ENCODE measurements at regions not wholly inside any gene's neighbourhood (a gene's known extent, or its start where the extent isn't known, plus 50 kb on each side); places are given as distances from the start of the nearest gene placed in this dataset.

- H3K4me3 ChIP-seq (ENCODE audit: low read depth, low read length): no peak overlapping the region
- H3K36me3 ChIP-seq (ENCODE audit: control insufficient read depth in 2 of 2, insufficient read depth in 1 of 2, low read length in 2 of 2): no peaks in the 10 kb centered on the region
- H3K4me1 ChIP-seq (ENCODE audit: control insufficient read depth, insufficient read depth, low read length): no peaks in the 10 kb centered on the region
- no peaks in the 10 kb centered on the region for H3K9me3 ChIP-seq (ENCODE audit: control insufficient read depth, insufficient read depth, low read depth, low read length)
- ChIA-PET CTCF (interaction anchor here (0.6 kb wide), 1 partner anchor 192 kb away, joined by 3 read pairs; no protein-coding TSS in a partner anchor), POLR2A (no interaction called here)
- H3K27ac ChIP-seq (ENCODE audit: extremely low read depth, low read depth, low read length): no peak overlapping the region
- TF ChIP-seq ZNF76 (tag by site-specific recombination; IDR thresholded peaks at IDR 0.05; ENCODE audit: borderline replicate concordance, low read depth): no peak
These were observed 456.0 kb upstream of the ZEB2 start for GRCh38 chr2:144975881-144976280.

- ChIA-PET POLR2A (no interaction called here), CTCF (no interaction called here)
- H3K9me3 ChIP-seq (ENCODE audit: control insufficient read depth, insufficient read depth, low read depth, low read length): no peaks in the 10 kb centered on the region
- no peak overlapping the region for H3K27ac ChIP-seq (ENCODE audit: extremely low read depth, low read depth, low read length)
- H3K4me1 ChIP-seq (ENCODE audit: control insufficient read depth, insufficient read depth, low read length): no peaks in the 10 kb centered on the region
- TF ChIP-seq ZNF514 (tag by site-specific recombination; IDR thresholded peaks at IDR 0.05) (no peak), ZFP37 (tag by site-specific recombination; IDR thresholded peaks at IDR 0.05) (no peak), ZBTB21 (tag by site-specific recombination; IDR thresholded peaks at IDR 0.05) (no peak), WT1 (tag by site-specific recombination; IDR thresholded peaks at IDR 0.05) (no peak), ZNF544 (tag by site-specific recombination; IDR thresholded peaks at IDR 0.05) (no peak), PRDM2 (tag by site-specific recombination; IDR thresholded peaks at IDR 0.05; ENCODE audit: borderline replicate concordance) (no peak), ZNF311 (tag by site-specific recombination; IDR thresholded peaks at IDR 0.05; ENCODE audit: borderline replicate concordance) (no peak), ZNF639 (tag by site-specific recombination; IDR thresholded peaks at IDR 0.05) (no peak)
- TF ChIP-seq, protein P1, sequence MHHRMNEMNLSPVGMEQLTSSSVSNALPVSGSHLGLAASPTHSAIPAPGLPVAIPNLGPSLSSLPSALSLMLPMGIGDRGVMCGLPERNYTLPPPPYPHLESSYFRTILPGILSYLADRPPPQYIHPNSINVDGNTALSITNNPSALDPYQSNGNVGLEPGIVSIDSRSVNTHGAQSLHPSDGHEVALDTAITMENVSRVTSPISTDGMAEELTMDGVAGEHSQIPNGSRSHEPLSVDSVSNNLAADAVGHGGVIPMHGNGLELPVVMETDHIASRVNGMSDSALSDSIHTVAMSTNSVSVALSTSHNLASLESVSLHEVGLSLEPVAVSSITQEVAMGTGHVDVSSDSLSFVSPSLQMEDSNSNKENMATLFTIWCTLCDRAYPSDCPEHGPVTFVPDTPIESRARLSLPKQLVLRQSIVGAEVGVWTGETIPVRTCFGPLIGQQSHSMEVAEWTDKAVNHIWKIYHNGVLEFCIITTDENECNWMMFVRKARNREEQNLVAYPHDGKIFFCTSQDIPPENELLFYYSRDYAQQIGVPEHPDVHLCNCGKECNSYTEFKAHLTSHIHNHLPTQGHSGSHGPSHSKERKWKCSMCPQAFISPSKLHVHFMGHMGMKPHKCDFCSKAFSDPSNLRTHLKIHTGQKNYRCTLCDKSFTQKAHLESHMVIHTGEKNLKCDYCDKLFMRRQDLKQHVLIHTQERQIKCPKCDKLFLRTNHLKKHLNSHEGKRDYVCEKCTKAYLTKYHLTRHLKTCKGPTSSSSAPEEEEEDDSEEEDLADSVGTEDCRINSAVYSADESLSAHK (tag by site-specific recombination; IDR thresholded peaks at IDR 0.05): no peak
- no peaks in the 10 kb centered on the region for H3K36me3 ChIP-seq (ENCODE audit: control insufficient read depth in 2 of 2, insufficient read depth in 1 of 2, low read length in 2 of 2)
- no peak overlapping the region for H3K4me3 ChIP-seq (ENCODE audit: low read depth, low read length)
These were observed 452.8 kb upstream of the ZEB2 start for GRCh38 chr2:144972676-144973075.

GRCh38 chr2:144971786-144972335 lies 451.9 kb upstream of the ZEB2 start:
- H3K4me1 ChIP-seq (ENCODE audit: control insufficient read depth, insufficient read depth, low read length): no peaks in the 10 kb centered on the region
- ChIA-PET CTCF (no interaction called here), POLR2A (no interaction called here)
- no peaks in the 10 kb centered on the region for H3K9me3 ChIP-seq (ENCODE audit: control insufficient read depth, insufficient read depth, low read depth, low read length)
- no peak overlapping the region for H3K4me3 ChIP-seq (ENCODE audit: low read depth, low read length)
- no peak overlapping the region for H3K27ac ChIP-seq (ENCODE audit: extremely low read depth, low read depth, low read length)
- no peaks in the 10 kb centered on the region for H3K36me3 ChIP-seq (ENCODE audit: control insufficient read depth in 2 of 2, insufficient read depth in 1 of 2, low read length in 2 of 2)
- TF ChIP-seq KLF1 (tag by site-specific recombination; IDR thresholded peaks at IDR 0.05): no peak
- TF ChIP-seq ZNF626 (tag by site-specific recombination; IDR thresholded peaks at IDR 0.05): no peak
- TF ChIP-seq, protein P2, sequence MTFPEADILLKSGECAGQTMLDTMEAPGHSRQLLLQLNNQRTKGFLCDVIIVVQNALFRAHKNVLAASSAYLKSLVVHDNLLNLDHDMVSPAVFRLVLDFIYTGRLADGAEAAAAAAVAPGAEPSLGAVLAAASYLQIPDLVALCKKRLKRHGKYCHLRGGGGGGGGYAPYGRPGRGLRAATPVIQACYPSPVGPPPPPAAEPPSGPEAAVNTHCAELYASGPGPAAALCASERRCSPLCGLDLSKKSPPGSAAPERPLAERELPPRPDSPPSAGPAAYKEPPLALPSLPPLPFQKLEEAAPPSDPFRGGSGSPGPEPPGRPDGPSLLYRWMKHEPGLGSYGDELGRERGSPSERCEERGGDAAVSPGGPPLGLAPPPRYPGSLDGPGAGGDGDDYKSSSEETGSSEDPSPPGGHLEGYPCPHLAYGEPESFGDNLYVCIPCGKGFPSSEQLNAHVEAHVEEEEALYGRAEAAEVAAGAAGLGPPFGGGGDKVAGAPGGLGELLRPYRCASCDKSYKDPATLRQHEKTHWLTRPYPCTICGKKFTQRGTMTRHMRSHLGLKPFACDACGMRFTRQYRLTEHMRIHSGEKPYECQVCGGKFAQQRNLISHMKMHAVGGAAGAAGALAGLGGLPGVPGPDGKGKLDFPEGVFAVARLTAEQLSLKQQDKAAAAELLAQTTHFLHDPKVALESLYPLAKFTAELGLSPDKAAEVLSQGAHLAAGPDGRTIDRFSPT (tag by site-specific recombination; IDR thresholded peaks at IDR 0.05): no peak
- TF ChIP-seq ZNF677 (tag by site-specific recombination; IDR thresholded peaks at IDR 0.05): no peak
- no peak for TF ChIP-seq ZNF23 (tag by site-specific recombination; IDR thresholded peaks at IDR 0.05; ENCODE audit: borderline replicate concordance)
- no peak for TF ChIP-seq ZNF148 (tag by site-specific recombination; IDR thresholded peaks at IDR 0.05; ENCODE audit: borderline replicate concordance)

Data from HEK293 (cell line).